ENCODE measurements at regions not wholly inside any gene's neighbourhood (a gene's known extent, or its start where the extent isn't known, plus 50 kb on each side); places are given as distances from the start of the nearest gene placed in this dataset.

DNA sequence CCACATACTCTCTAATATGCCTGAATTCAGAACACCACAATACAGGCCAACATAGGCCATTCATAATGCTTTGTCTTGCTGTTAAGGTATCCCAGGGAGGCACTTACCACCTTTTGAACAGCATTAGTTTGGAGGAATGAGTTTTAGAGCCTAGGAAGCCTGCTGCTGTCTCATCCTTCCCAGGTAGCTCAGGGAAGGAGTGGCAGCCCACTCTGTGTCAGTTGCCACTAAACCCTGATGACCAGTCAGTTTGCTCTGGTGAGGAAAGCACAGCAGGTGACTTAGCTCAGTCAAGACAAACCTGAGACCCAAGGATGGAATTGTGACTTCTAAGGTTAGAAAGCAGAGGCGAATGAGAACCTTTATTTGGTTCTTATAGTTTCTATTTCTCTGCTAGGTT is 337.4 kb upstream of the ATP10B start:
- TF ChIP-seq, protein P1, sequence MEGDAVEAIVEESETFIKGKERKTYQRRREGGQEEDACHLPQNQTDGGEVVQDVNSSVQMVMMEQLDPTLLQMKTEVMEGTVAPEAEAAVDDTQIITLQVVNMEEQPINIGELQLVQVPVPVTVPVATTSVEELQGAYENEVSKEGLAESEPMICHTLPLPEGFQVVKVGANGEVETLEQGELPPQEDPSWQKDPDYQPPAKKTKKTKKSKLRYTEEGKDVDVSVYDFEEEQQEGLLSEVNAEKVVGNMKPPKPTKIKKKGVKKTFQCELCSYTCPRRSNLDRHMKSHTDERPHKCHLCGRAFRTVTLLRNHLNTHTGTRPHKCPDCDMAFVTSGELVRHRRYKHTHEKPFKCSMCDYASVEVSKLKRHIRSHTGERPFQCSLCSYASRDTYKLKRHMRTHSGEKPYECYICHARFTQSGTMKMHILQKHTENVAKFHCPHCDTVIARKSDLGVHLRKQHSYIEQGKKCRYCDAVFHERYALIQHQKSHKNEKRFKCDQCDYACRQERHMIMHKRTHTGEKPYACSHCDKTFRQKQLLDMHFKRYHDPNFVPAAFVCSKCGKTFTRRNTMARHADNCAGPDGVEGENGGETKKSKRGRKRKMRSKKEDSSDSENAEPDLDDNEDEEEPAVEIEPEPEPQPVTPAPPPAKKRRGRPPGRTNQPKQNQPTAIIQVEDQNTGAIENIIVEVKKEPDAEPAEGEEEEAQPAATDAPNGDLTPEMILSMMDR (IDR thresholded peaks at IDR 0.05) = no peak
- TF ChIP-seq EP300 (IDR thresholded peaks at IDR 0.05) (no peak), POLR2AphosphoS5 (IDR thresholded peaks at IDR 0.05) (no peak)
